PC-3 (cell line): ENCODE measurements at regions not wholly inside any gene's neighbourhood (a gene's known extent, or its start where the extent isn't known, plus 50 kb on each side); places are given as distances from the start of the nearest gene placed in this dataset.

ENCODE experiments used
- EZH2 ChIP-seq: fragments of 300-600 bp; sonication (generic); IDR thresholded peaks from one replicate; pipeline ENCODE4 v1.6.1; 2017; ENCODE audit warnings: antibody characterized with exemption, mild to moderate bottlenecking, low read length; ENCODE audit not compliant: unreplicated experiment
- EZH2phosphoT487 ChIP-seq: fragments of 300-600 bp; sonication (generic); IDR thresholded peaks from 2 replicates; pipeline ENCODE4 v1.6.1; 2018; ENCODE audit warnings: mild to moderate bottlenecking, antibody characterized with exemption, low read length, borderline replicate concordance
- TF ChIP-seq, protein P1 (sequence below): fragments of 300-600 bp; sonication (generic); conservative IDR thresholded peaks from 2 replicates; pipeline ENCODE4 v1.5.1; 2017; ENCODE audit warnings: antibody characterized with exemption, low read depth, mild to moderate bottlenecking, low read length

DNA sequence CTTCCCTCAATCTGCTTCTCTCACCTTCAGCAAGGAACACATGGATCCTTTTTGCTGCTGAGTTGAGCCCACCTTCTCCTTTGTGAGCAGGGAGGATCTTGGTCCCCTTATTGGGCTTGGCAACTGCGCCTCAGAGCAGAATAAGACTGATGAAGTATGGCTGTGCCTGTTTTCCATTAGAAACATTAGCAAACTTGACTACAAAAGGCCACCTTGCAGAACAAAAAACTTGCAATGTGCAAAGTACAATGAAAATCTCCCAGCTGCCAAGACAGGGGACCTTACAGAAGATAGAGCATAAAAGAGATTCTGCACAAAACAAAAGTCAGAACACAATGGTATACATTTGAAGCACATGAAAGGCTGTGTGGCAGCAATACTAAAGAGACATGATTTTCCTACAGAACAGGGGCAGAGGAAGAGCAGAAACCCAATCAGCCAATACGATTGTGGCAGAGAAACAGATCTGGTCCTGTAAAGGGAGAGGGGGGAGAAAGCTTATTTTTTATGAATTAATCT lies 173.5 kb upstream of the SNX19 start:
- TF ChIP-seq, protein P1, sequence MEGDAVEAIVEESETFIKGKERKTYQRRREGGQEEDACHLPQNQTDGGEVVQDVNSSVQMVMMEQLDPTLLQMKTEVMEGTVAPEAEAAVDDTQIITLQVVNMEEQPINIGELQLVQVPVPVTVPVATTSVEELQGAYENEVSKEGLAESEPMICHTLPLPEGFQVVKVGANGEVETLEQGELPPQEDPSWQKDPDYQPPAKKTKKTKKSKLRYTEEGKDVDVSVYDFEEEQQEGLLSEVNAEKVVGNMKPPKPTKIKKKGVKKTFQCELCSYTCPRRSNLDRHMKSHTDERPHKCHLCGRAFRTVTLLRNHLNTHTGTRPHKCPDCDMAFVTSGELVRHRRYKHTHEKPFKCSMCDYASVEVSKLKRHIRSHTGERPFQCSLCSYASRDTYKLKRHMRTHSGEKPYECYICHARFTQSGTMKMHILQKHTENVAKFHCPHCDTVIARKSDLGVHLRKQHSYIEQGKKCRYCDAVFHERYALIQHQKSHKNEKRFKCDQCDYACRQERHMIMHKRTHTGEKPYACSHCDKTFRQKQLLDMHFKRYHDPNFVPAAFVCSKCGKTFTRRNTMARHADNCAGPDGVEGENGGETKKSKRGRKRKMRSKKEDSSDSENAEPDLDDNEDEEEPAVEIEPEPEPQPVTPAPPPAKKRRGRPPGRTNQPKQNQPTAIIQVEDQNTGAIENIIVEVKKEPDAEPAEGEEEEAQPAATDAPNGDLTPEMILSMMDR = no peak
- TF ChIP-seq EZH2phosphoT487 (no peak), EZH2 (no peak)
